T-helper 2 cell treated with Interferon-gamma antibody and Interleukin-4, amounts not matched to agents 5 μg/mL and 100 μg/mL, for 36 hours (primary cell): ENCODE measurements at regions not wholly inside any gene's neighbourhood (a gene's known extent, or its start where the extent isn't known, plus 50 kb on each side); places are given as distances from the start of the nearest gene placed in this dataset.

Experiments
- DNase-seq: peaks from one replicate; pipeline ENCODE4 v3.0.0; 2021; ENCODE audit warnings: low spot score
- H3K27ac Mint-ChIP-seq: one replicate; pipeline ENCODE4 v1.8.0; 2021; ENCODE audit warnings: mild to moderate bottlenecking, mixed read lengths
- H3K27me3 Mint-ChIP-seq: one replicate; pipeline ENCODE4 v1.8.0; 2021; ENCODE audit warnings: low read depth, mixed read lengths
- H3K36me3 Mint-ChIP-seq: one replicate; pipeline ENCODE4 v1.8.0; 2021; ENCODE audit warnings: low read depth, mixed read lengths
- H3K4me1 Mint-ChIP-seq: one replicate; pipeline ENCODE4 v1.8.0; 2021; ENCODE audit warnings: low read depth, mixed read lengths
- H3K4me3 Mint-ChIP-seq: one replicate; pipeline ENCODE4 v1.8.0; 2022; ENCODE audit warnings: mild to moderate bottlenecking, moderate library complexity, mixed read lengths
- H3K9me3 Mint-ChIP-seq: one replicate; pipeline ENCODE4 v1.8.0; 2021; ENCODE audit warnings: mixed read lengths

DNA sequence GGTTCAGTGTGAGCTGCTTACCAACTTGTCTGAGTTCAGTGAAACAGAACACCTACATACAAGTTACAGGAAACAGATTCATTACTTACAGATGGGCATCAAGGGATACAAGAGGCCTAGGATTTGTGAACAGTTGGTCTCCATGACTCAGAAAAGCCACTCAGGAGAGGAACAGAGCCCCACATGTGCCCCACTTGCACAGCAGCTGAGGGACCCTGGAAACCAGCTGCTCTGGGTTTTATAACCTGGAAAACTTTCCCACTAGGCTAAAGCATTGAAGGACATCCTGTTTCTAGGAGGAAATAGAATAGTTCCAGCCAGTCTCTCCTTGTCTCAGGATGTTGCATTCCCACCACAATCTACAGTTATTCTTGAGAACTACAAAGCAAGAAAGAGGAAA is 530.0 kb downstream of the ZNF804A start:
- Mint-ChIP-seq H3K36me3 (no peaks in the 10 kb centered on the region), H3K4me1 (no peaks in the 10 kb centered on the region), H3K4me3 (no peak overlapping the region), H3K9me3 (peaks cover 5% of the 10 kb centered on the region), H3K27ac (no peak overlapping the region), H3K27me3 (no peaks in the 10 kb centered on the region)
- no peak for DNase-seq

DNA sequence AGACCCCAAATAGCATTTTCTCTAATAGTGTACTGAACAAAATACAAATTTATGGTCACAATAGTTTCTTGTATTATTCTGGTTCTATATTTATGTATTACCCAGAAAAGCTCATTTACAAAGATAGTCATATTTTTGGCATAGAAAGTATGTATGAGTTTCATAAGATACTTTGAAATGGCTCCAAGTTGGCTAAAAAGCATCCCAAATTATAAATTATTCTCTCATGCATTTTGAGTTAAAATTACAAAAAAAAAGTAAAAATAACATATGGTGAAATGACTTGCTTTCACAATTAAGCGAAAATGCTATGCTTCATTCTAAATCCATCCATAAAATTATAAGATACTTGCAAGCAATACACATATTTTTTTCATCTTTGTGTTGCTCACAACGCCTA is 530.7 kb downstream of the ZNF804A start:
- no peak overlapping the region for H3K27ac Mint-ChIP-seq
- H3K4me1 Mint-ChIP-seq = no peaks in the 10 kb centered on the region
- no peak overlapping the region for H3K4me3 Mint-ChIP-seq
- H3K27me3 Mint-ChIP-seq = no peaks in the 10 kb centered on the region
- no peak for DNase-seq
- no peaks in the 10 kb centered on the region for H3K36me3 Mint-ChIP-seq
- H3K9me3 Mint-ChIP-seq = peaks cover 5% of the 10 kb centered on the region

DNA sequence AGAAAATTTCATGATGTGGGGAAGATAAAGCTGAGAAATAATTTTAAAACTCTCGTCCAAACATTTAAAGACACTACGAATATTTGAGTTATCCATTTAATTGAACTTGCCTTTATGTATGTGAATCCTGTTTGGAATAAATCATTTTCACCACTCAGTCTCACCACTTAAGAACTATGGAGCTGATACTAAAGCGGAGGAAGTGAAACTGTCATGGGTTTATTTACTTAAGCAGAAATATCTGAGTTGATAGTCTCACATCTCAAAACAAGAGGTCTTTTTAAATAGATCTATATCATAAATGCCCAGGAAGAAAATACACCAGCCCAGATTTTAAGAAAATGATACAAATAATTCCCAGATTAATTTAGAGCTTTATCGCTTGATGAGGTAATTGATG is 532.4 kb downstream of the ZNF804A start:
- Mint-ChIP-seq H3K27me3 (no peaks in the 10 kb centered on the region), H3K36me3 (no peaks in the 10 kb centered on the region), H3K27ac (no peak overlapping the region), H3K4me3 (no peak overlapping the region), H3K4me1 (no peaks in the 10 kb centered on the region), H3K9me3 (peaks cover 9% of the 10 kb centered on the region)
- no peak for DNase-seq

DNA sequence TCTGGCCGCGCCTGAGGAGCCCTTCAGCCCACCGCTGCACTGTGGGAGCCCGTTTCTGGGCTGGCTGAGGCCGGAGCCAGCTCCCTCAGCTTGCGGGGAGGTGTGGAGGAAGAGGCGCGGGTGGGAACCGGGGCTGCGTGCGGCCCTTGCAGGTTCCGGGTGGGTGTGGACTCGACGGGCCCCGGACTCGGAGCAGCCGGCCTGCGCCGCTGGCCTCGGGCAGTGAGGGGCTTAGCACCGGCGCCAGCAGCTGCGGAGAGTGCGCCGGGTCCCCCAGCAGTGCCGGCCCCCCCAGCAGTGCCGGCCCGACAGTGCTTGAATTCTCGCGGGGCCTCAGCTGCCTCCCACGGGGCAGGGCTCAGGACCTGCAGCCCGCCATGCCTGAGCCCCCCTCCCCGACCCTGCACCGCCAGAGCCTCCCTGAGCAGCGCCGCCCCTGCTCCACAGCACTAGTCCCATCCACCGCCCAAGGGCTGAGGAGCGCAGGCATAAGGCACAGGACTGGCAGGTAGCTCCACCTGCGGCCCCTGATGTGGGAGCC is 534.2 kb downstream of the ZNF804A start:
- Mint-ChIP-seq H3K27ac (no peak overlapping the region), H3K4me1 (no peaks in the 10 kb centered on the region), H3K27me3 (no peaks in the 10 kb centered on the region), H3K36me3 (no peaks in the 10 kb centered on the region), H3K4me3 (no peak overlapping the region), H3K9me3 (peaks cover 9% of the 10 kb centered on the region)
- no peak for DNase-seq

DNA sequence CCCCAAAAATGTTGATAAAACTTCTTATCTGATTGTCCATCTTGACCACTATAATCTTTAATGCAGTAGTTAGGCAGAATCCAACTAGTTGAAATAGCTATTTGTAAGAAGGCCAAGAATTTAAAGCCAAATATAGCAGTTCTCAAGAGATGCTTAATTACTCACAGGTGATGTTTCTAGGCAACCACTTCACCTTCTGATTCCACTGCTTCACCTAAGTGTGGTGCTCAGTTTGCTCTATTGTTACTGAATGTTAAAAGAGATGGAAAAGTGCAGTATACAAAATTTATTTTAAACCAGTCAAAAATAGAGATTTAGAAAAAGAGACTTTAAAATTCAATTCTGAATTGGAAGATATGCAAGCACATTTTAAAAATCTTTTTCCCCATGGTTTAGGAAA is 539.4 kb downstream of the ZNF804A start:
- H3K9me3 Mint-ChIP-seq = peaks cover 8% of the 10 kb centered on the region
- H3K36me3 Mint-ChIP-seq = no peaks in the 10 kb centered on the region
- no peak for DNase-seq
- no peaks in the 10 kb centered on the region for H3K27me3 Mint-ChIP-seq
- no peak overlapping the region for H3K27ac Mint-ChIP-seq
- no peak overlapping the region for H3K4me3 Mint-ChIP-seq
- no peaks in the 10 kb centered on the region for H3K4me1 Mint-ChIP-seq

DNA sequence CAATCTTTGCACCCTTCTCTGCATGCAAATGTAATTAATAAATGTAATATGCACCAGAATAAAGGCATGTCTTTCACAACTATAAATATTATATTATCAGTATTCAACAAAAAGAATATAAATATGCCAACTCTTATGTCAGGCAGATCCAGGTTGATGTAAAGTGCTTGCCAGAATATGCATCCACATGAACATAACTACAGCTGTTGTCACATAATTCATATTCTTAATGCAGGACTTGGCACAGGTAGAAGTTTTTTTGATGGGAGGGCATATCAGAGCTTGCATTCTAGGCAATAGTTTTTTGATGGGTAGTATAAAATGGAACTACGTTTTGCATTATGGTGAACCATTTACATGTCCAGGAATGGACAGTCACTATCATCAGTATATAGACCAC is 544.3 kb downstream of the ZNF804A start:
- no peak for DNase-seq
- peaks cover 4% of the 10 kb centered on the region for H3K9me3 Mint-ChIP-seq
- H3K4me3 Mint-ChIP-seq = no peak overlapping the region
- no peaks in the 10 kb centered on the region for H3K27me3 Mint-ChIP-seq
- no peak overlapping the region for H3K27ac Mint-ChIP-seq
- H3K4me1 Mint-ChIP-seq = no peaks in the 10 kb centered on the region
- no peaks in the 10 kb centered on the region for H3K36me3 Mint-ChIP-seq

DNA sequence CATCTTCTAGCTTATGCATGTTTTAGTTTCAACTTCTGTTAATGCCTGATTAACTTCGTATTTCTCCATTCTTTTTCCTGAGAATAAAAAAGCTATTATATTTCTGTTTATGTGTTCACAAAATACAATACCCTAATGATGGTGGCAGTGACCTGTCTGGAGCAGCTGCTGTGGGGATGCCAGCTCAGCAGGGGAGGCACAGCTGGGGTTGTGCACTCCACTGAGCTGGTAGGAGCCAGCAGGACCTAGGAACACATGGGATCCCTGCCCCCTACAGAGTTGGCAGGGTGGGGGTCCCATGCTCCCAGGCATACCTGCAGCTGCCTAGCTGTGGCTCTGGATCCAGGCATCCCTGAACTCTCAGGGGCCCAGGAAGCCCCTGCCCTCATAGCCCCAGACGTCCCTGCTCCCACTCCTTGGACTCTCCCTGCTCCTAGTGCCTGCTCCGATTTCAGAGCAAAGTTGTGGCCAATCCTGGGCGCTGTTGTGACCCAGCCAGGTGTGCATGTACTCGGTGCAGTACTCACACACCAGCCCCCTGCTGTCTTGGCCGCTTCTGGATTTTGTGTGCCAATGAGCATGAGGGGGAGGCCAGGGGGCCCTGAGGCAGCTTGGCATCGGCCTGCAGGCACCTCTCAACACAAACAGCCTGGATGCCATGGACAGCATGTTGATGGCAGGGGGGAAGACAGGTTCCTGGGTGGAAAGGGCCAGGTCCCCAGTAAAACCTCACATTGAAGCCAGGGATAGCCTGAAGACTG is 546.0 kb downstream of the ZNF804A start:
- Mint-ChIP-seq H3K4me1 (no peaks in the 10 kb centered on the region), H3K4me3 (no peak overlapping the region), H3K36me3 (no peaks in the 10 kb centered on the region), H3K27me3 (no peaks in the 10 kb centered on the region), H3K9me3 (peaks cover 4% of the 10 kb centered on the region), H3K27ac (no peak overlapping the region)
- DNase-seq = no peak

DNA sequence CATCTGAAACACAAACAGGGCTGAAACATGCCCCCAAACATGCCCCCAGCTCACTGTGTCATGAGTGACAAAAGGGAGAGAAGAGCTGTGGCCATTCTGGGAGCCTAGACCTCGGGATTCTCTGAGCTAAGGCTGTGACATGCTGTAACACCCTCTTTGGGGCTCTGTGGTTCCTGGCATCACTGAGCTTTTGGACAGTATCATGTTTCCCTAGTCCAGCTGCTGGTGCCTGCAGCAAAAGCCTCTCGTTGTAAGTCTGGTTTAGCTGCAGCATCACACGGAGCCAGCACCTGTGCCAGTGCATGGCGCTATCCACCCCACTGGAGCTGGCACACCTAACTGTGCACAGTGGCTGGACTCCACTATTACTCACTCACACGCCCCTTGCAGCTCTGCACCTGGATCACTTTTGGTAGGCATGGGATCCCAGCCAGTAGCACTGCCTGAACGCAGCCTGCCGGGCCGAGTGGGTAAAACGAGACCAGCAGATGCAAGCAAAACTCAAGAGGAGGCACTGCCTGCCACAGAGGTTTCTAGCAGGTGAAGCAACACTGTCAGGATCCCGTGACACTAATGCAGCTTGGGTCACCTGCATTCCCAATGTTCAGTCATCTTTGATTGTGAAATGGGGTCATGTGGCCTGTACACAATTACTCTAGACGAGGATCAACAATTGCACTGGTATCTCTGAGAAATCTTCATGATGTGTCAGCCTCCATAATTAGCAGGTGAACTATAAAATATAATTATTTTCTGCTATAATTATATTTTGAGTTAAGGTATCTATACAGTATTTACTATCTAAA is 547.2 kb downstream of the ZNF804A start:
- Mint-ChIP-seq H3K4me1 (no peaks in the 10 kb centered on the region), H3K27me3 (no peaks in the 10 kb centered on the region), H3K9me3 (peaks cover 4% of the 10 kb centered on the region), H3K27ac (no peak overlapping the region), H3K4me3 (no peak overlapping the region), H3K36me3 (no peaks in the 10 kb centered on the region)
- DNase-seq = no peak

DNA sequence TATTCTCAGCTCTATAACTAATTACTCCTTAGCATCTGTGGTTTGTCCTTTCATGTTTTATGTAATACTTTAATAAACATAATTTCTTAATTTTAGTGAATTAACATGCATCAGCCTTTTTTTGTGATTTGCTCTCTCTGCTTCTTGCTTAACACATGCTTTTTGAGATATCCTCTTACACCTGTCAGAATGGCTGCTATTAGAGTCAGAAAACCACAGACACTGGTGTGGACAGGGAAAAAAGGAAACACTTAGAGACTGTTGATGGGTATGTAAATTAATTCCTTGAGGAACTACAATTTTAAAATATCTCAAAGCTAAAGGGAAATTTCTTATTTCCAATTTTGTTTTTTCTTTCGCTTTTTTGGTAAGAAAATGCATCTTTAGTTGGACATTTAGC is 549.0 kb downstream of the ZNF804A start:
- no peak overlapping the region for H3K27ac Mint-ChIP-seq
- H3K27me3 Mint-ChIP-seq = no peaks in the 10 kb centered on the region
- H3K4me1 Mint-ChIP-seq = no peaks in the 10 kb centered on the region
- H3K4me3 Mint-ChIP-seq = no peak overlapping the region
- no peaks in the 10 kb centered on the region for H3K9me3 Mint-ChIP-seq
- no peaks in the 10 kb centered on the region for H3K36me3 Mint-ChIP-seq
- no peak for DNase-seq

DNA sequence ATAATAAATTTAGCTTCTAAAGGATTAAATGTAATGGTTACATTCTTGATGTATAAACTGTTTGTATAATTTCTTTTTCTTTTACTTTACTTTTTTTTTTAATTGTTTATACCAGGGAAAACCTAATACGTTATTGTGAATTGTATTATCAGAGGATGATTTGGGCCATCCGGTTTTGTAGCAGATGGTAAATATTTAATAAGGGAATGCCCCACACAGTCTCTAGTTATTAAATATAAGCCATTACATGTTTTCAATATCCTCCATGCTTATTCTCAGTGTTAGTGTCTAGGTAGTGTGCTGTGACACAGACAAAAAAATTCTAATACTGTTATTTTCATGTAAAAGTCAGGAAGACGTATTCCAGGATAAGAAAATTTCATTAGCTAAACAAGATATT is 553.9 kb downstream of the ZNF804A start:
- Mint-ChIP-seq H3K27ac (no peak overlapping the region), H3K4me3 (no peak overlapping the region), H3K4me1 (no peaks in the 10 kb centered on the region), H3K36me3 (no peaks in the 10 kb centered on the region), H3K27me3 (no peaks in the 10 kb centered on the region), H3K9me3 (no peaks in the 10 kb centered on the region)
- DNase-seq = no peak

DNA sequence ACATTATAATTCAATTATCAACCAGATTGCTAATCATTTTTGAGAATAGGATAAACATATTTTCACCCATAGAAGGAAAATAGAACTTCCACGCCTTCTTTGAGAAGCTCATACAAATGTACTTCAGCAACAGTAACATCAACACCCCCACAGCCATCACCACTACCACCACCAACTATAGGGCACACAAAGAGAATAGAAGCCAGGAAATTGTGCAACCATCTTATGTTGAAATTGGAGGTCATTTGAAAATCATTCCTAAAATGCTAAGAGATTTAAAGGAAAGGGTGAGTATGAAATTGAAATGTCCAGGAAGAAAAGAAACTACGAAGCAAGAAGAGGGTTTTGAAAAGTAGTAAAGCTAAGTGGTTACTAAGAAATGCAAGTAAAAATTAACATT is 563.4 kb downstream of the ZNF804A start:
- Mint-ChIP-seq H3K27ac (no peak overlapping the region), H3K36me3 (no peaks in the 10 kb centered on the region), H3K4me1 (no peaks in the 10 kb centered on the region), H3K27me3 (no peaks in the 10 kb centered on the region), H3K9me3 (peaks cover 10% of the 10 kb centered on the region), H3K4me3 (no peak overlapping the region)
- no peak for DNase-seq

DNA sequence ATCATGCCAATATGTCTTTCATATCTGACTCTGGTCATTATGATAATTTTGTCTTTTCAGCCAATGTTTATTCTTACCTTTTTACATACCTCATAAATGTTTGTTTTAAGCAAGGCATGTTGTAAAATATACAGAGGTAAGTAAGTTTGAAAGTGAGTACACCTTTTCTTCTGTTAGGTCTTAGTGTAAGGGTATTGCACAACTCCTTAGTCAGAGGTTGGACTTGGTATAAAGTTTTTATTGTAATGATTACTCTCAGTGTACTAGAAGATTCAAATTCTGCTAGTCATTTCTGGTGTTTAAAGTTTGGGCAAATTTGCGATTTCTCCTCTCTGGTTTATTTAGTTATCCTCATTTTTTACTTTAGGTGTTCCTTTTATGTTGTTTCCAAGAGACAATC is 564.3 kb upstream of the FSIP2 start:
- DNase-seq = no peak
- H3K4me1 Mint-ChIP-seq = no peaks in the 10 kb centered on the region
- no peaks in the 10 kb centered on the region for H3K9me3 Mint-ChIP-seq
- H3K4me3 Mint-ChIP-seq = no peak overlapping the region
- H3K36me3 Mint-ChIP-seq = no peaks in the 10 kb centered on the region
- no peak overlapping the region for H3K27ac Mint-ChIP-seq
- no peaks in the 10 kb centered on the region for H3K27me3 Mint-ChIP-seq

DNA sequence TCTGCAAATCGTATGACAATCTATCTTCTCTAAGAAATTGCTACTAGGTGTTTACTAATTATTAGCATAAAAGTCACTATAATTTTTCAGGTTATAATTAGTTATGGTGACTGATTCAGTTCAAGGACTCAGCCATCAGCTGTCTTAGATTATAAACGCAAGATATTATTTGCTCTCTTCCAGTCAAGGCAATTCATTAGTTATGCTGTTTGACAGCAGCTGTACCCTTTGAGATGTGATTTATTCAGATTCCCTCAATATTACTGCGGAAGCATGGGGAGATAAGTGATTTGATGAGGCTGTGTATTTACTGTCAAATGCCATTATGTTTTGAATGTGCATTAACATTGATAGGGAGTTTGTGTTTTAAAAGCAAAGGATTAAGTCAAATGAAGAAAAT is 558.9 kb upstream of the FSIP2 start:
- Mint-ChIP-seq H3K36me3 (no peaks in the 10 kb centered on the region), H3K4me1 (no peaks in the 10 kb centered on the region)

DNA sequence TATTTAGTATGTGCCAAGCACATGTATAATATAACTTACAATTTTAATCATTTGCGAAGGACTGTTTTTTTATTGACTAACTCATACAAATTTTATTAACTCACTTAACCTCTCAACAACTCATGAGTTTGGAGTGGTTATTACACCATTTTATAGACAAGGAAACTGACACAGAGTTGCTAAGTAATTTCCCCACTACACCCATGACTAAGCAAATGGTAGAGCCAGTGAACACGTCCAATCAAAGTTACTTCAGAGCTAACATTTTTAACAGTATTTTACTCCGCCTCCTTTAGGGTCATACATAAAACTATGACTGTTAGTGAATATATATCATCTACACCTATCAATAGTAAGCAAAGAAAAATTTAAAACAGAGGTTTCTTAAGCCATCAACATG is 556.7 kb upstream of the FSIP2 start:
- Mint-ChIP-seq H3K4me1 (no peaks in the 10 kb centered on the region), H3K27me3 (no peaks in the 10 kb centered on the region)

More for the DNA sequence above, 558.9 kb upstream of the FSIP2 start:
- DNase-seq = no peak
- Mint-ChIP-seq H3K27me3 (no peaks in the 10 kb centered on the region), H3K27ac (no peak overlapping the region), H3K9me3 (no peaks in the 10 kb centered on the region), H3K4me3 (no peak overlapping the region)

More for the DNA sequence above, 556.7 kb upstream of the FSIP2 start:
- DNase-seq = no peak
- no peak overlapping the region for H3K27ac Mint-ChIP-seq
- H3K36me3 Mint-ChIP-seq = no peaks in the 10 kb centered on the region
- H3K4me3 Mint-ChIP-seq = no peak overlapping the region
- no peaks in the 10 kb centered on the region for H3K9me3 Mint-ChIP-seq
